ENCODE measurements at regions not wholly inside any gene's neighbourhood (a gene's known extent, or its start where the extent isn't known, plus 50 kb on each side); places are given as distances from the start of the nearest gene placed in this dataset.

- TF ChIP-seq, protein P1, sequence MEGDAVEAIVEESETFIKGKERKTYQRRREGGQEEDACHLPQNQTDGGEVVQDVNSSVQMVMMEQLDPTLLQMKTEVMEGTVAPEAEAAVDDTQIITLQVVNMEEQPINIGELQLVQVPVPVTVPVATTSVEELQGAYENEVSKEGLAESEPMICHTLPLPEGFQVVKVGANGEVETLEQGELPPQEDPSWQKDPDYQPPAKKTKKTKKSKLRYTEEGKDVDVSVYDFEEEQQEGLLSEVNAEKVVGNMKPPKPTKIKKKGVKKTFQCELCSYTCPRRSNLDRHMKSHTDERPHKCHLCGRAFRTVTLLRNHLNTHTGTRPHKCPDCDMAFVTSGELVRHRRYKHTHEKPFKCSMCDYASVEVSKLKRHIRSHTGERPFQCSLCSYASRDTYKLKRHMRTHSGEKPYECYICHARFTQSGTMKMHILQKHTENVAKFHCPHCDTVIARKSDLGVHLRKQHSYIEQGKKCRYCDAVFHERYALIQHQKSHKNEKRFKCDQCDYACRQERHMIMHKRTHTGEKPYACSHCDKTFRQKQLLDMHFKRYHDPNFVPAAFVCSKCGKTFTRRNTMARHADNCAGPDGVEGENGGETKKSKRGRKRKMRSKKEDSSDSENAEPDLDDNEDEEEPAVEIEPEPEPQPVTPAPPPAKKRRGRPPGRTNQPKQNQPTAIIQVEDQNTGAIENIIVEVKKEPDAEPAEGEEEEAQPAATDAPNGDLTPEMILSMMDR (IDR thresholded peaks at IDR 0.05) = no peak
- no peak for TF ChIP-seq POLR2A (IDR thresholded peaks at IDR 0.05)
Measured at GRCh38 chr1:234686035-234686434, 76.1 kb upstream of the IRF2BP2 start.
